Activated CD8-positive, alpha-beta T cell treated with anti-CD3 and anti-CD28 coated beads for 36 hours (primary cell): ENCODE measurements at regions not wholly inside any gene's neighbourhood (a gene's known extent, or its start where the extent isn't known, plus 50 kb on each side); places are given as distances from the start of the nearest gene placed in this dataset.
"Not testable (repeated sequence)": the region's sequence is repeated elsewhere in the genome, so short reads cannot be mapped to it uniquely, and the experiment has no call there.

Experiments used
- ATAC-seq: fragments of 200-7000 bp; cut with Tn5 transposase; one replicate; pipeline ENCODE4 v1.10.0; 2021; ENCODE audit warnings: mild to moderate bottlenecking, moderate library complexity
- CTCF ChIA-PET: fragments of 350-600 bp; sonication (Branson Sonifier 250); formaldehyde crosslinking; loops from one replicate; lab custom pipeline; 2021; ENCODE audit warnings: antibody characterized with exemption; lab: Charles Lee
- POLR2A ChIA-PET: fragments of 350-600 bp; sonication (Branson Sonifier 250); formaldehyde crosslinking; loops from one replicate; lab custom pipeline; 2021; ENCODE audit warnings: antibody characterized with exemption; lab: Charles Lee
- DNase-seq: peaks from one replicate; pipeline ENCODE4 v3.0.0-alpha.2; 2020
- H3K27ac Mint-ChIP-seq: one replicate; pipeline ENCODE4 v1.8.0; 2021; ENCODE audit warnings: mild to moderate bottlenecking, mixed read lengths
- H3K27me3 Mint-ChIP-seq: one replicate; pipeline ENCODE4 v1.8.0; 2021; ENCODE audit warnings: mixed read lengths
- H3K36me3 Mint-ChIP-seq: one replicate; pipeline ENCODE4 v1.8.0; 2021; ENCODE audit warnings: low read depth, mixed read lengths
- H3K4me1 Mint-ChIP-seq: one replicate; pipeline ENCODE4 v1.8.0; 2021; ENCODE audit warnings: low read depth, mixed read lengths
- H3K4me3 Mint-ChIP-seq: one replicate; pipeline ENCODE4 v1.8.0; 2021; ENCODE audit warnings: mild to moderate bottlenecking, moderate library complexity, mixed read lengths
- H3K9me3 Mint-ChIP-seq: one replicate; pipeline ENCODE4 v1.8.0; 2021; ENCODE audit warnings: mixed read lengths
- intact Hi-C: fragments of 100-400 bp; cut with micrococcal nuclease; formaldehyde crosslinking; loops from one replicate; pipeline ENCODE4 v1.10.0; 2022
- TF ChIP-seq, protein P1 (sequence below): fragments of 200-600 bp; IDR thresholded peaks from one replicate; pipeline ENCODE4 v1.8.0; 2022; ENCODE audit warnings: antibody characterized with exemption, mild to moderate bottlenecking

- Mint-ChIP-seq H3K27ac (no peak overlapping the region), H3K4me1 (no peaks in the 10 kb centered on the region), H3K4me3 (no peak overlapping the region), H3K36me3 (no peaks in the 10 kb centered on the region), H3K27me3 (peaks cover 4% of the 10 kb centered on the region), H3K9me3 (no peaks in the 10 kb centered on the region)
- DNase-seq (peak; percentile 78), ATAC-seq (peak; percentile 90)
- CTCF ChIA-PET, result interaction anchor here (0.7 to 1.0 kb wide), 4 partner anchors 14 to 232 kb away, joined by 3 to 4 read pairs (median 3); no protein-coding TSS in a partner anchor
- intact Hi-C loops, result no loop called here
- TF ChIP-seq, protein P1, sequence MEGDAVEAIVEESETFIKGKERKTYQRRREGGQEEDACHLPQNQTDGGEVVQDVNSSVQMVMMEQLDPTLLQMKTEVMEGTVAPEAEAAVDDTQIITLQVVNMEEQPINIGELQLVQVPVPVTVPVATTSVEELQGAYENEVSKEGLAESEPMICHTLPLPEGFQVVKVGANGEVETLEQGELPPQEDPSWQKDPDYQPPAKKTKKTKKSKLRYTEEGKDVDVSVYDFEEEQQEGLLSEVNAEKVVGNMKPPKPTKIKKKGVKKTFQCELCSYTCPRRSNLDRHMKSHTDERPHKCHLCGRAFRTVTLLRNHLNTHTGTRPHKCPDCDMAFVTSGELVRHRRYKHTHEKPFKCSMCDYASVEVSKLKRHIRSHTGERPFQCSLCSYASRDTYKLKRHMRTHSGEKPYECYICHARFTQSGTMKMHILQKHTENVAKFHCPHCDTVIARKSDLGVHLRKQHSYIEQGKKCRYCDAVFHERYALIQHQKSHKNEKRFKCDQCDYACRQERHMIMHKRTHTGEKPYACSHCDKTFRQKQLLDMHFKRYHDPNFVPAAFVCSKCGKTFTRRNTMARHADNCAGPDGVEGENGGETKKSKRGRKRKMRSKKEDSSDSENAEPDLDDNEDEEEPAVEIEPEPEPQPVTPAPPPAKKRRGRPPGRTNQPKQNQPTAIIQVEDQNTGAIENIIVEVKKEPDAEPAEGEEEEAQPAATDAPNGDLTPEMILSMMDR, result peak; percentile 59
- POLR2A ChIA-PET, result no interaction called here
These were observed 70.2 kb upstream of the SH3BP4 start for GRCh38 chr2:234881413-234882241.

DNA sequence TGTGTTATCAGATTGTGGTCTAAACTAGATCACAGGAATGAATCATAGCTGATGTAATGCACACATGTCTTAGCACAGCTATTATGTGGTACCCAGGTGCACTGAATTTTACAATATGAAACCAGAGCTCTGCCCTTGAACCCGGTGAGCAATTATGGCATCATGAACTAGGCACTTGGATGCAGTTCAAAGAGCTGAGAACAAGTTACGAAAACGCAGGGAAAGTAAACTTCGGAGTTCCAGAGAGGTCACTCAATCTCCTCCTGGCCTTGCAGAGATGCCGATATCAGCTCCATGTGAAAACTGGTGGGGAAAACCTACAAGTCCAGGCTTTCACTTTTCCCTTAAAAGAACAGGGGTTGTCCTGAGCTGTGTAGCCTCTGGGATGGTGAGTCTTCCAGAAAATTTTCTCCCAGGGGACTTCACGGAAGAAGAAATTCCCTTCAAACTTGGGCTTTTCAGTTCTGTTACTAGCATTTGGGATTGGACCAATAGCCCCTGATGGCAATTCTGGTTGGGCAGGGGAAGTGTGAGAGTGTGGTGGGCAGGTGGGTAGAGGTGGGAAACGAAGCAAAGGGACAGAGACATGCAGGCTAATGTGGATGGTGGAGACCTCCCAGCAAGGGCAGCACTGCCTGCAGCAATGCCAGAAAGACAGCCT lies 71.1 kb upstream of the SH3BP4 start:
- ATAC-seq (peak; percentile 58), DNase-seq (peak; percentile 35)
- intact Hi-C loops, result no loop called here
- peaks cover 7% of the 10 kb centered on the region for H3K27me3 Mint-ChIP-seq
- no peak overlapping the region for H3K4me3 Mint-ChIP-seq
- no peaks in the 10 kb centered on the region for H3K4me1 Mint-ChIP-seq
- ChIA-PET CTCF (interaction anchor here (0.9 kb wide), 2 partner anchors 13 to 233 kb away, joined by 3 to 4 read pairs; no protein-coding TSS in a partner anchor), POLR2A (no interaction called here)
- H3K36me3 Mint-ChIP-seq, result no peaks in the 10 kb centered on the region
- TF ChIP-seq, protein P1, result no peak
- no peak overlapping the region for H3K27ac Mint-ChIP-seq
- H3K9me3 Mint-ChIP-seq, result no peaks in the 10 kb centered on the region

DNA sequence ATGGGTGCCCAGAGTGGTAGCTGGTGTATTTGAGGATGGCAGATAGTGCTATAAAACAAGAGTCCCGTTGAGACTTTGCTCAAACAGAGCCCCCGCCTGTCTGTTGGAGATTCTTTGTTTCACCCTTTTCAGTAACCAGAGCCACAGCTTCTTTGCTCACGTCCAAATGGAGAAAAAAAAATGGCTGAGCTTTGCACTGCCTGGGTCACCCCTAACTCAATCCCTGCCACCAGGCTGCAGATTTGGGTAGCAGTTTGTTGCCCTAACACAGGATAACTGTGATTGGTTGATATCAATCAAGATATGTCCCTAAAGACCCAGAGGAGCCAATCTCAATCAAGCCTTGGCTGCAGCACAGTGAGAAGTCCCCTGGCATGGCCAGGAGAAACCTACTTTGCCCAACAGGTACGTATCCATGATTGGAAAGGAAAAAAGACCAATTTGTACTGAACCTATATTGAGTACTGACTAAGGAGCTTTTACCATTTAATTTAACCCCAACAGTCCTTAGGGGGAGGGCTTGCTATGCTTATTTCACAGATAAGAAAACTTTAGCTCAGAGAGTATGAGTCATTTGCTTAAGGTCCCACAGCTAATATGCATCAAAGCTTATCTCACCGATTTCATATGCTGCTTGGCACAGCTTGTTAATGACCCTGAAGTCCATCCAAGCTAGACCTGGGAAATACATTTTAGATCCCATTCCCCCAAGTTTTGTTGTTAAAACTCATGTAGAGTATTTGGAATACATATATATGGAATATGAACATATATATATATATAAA lies 72.0 kb upstream of the SH3BP4 start:
- ATAC-seq (peak; percentile 42), DNase-seq (no peak)
- Mint-ChIP-seq H3K36me3 (no peaks in the 10 kb centered on the region), H3K9me3 (no peaks in the 10 kb centered on the region), H3K4me3 (no peak overlapping the region), H3K4me1 (no peaks in the 10 kb centered on the region), H3K27me3 (peaks cover 7% of the 10 kb centered on the region), H3K27ac (no peak overlapping the region)
- TF ChIP-seq, protein P1, result no peak
- POLR2A ChIA-PET, result no interaction called here
- CTCF ChIA-PET, result no interaction called here
- intact Hi-C loops, result no loop called here

GRCh38 chr2:234876621-234877020 lies 75.2 kb upstream of the SH3BP4 start:
- H3K27ac Mint-ChIP-seq, CTCF ChIA-PET, intact Hi-C loops, H3K36me3 Mint-ChIP-seq, DNase-seq, H3K27me3 Mint-ChIP-seq, H3K4me1 Mint-ChIP-seq, H3K4me3 Mint-ChIP-seq, POLR2A ChIA-PET, H3K9me3 Mint-ChIP-seq, ATAC-seq: not testable (repeated sequence)

- ChIA-PET POLR2A (no interaction called here), CTCF (no interaction called here)
- no peak for DNase-seq
- TF ChIP-seq, protein P1, result no peak
- Mint-ChIP-seq H3K27ac (no peak overlapping the region), H3K4me3 (no peak overlapping the region), H3K9me3 (no peaks in the 10 kb centered on the region), H3K36me3 (no peaks in the 10 kb centered on the region), H3K27me3 (peaks cover 9% of the 10 kb centered on the region), H3K4me1 (no peaks in the 10 kb centered on the region)
- no peak for ATAC-seq
- intact Hi-C loops, result no loop called here
These were observed 77.3 kb upstream of the SH3BP4 start for GRCh38 chr2:234874347-234875046.
